ENCODE measurements at regions not wholly inside any gene's neighbourhood (a gene's known extent, or its start where the extent isn't known, plus 50 kb on each side); places are given as distances from the start of the nearest gene placed in this dataset.
A peak's percentile ranks its signal among the peaks of the same experiment; 100 is the strongest.

GRCh38 chr9:78860801-78861475 is 564.0 kb downstream of the PSAT1 start:
- TF ChIP-seq CTCF (IDR thresholded peaks at IDR 0.05; ENCODE audit: low read depth, low read length) (peak; percentile 35), EZH2phosphoT487 (IDR thresholded peaks at IDR 0.05; ENCODE audit: low read depth) (no peak)
